ENCODE measurements at regions not wholly inside any gene's neighbourhood (a gene's known extent, or its start where the extent isn't known, plus 50 kb on each side); places are given as distances from the start of the nearest gene placed in this dataset.
A peak's percentile ranks its signal among the peaks of the same experiment; 100 is the strongest.

GRCh38 chr4:149136951-149137620 is 678.6 kb downstream of the IQCM start:
- DNase-seq (ENCODE audit: low read depth in 4 of 4, low spot score in 2 of 4), result no peak

- no peak for DNase-seq (ENCODE audit: low read depth in 4 of 4, low spot score in 2 of 4)
Measured at GRCh38 chr4:149135062-149135461, 680.6 kb downstream of the IQCM start.

GRCh38 chr4:149121023-149121404 is 678.8 kb upstream of the NR3C2 start:
- DNase-seq (ENCODE audit: low read depth in 4 of 4, low spot score in 2 of 4), result no peak

- DNase-seq (ENCODE audit: low read depth in 4 of 4, low spot score in 2 of 4), result no peak
Measured at GRCh38 chr4:149120331-149121022, 678.3 kb upstream of the NR3C2 start.

GRCh38 chr4:149116806-149117205 is 674.6 kb upstream of the NR3C2 start:
- no peak for DNase-seq (ENCODE audit: low read depth in 4 of 4, low spot score in 2 of 4)

- DNase-seq (ENCODE audit: low read depth in 4 of 4, low spot score in 2 of 4), result no peak
Measured at GRCh38 chr4:149113804-149114430, 671.7 kb upstream of the NR3C2 start.

- DNase-seq (ENCODE audit: low read depth in 4 of 4, low spot score in 2 of 4), result no peak
Measured at GRCh38 chr4:149112109-149112508, 669.9 kb upstream of the NR3C2 start.

GRCh38 chr4:149110481-149110880 is 668.3 kb upstream of the NR3C2 start:
- no peak for DNase-seq (ENCODE audit: low read depth in 4 of 4, low spot score in 2 of 4)

GRCh38 chr4:149108626-149109025 is 666.4 kb upstream of the NR3C2 start:
- DNase-seq (ENCODE audit: low read depth in 4 of 4, low spot score in 2 of 4), result no peak

- DNase-seq (ENCODE audit: low read depth in 4 of 4, low spot score in 2 of 4), result no peak
Measured at GRCh38 chr4:149102765-149103164, 660.6 kb upstream of the NR3C2 start.

- DNase-seq (ENCODE audit: low read depth in 4 of 4, low spot score in 2 of 4), result no peak
Measured at GRCh38 chr4:149101649-149102048, 659.4 kb upstream of the NR3C2 start.

- no peak for DNase-seq (ENCODE audit: low read depth in 4 of 4, low spot score in 2 of 4)
Measured at GRCh38 chr4:149095811-149096210, 653.6 kb upstream of the NR3C2 start.

- DNase-seq (ENCODE audit: low read depth in 4 of 4, low spot score in 2 of 4), result no peak
Measured at GRCh38 chr4:149095001-149095400, 652.8 kb upstream of the NR3C2 start.

- no peak for DNase-seq (ENCODE audit: low read depth in 4 of 4, low spot score in 2 of 4)
Measured at GRCh38 chr4:149084144-149084543, 641.9 kb upstream of the NR3C2 start.

- no peak for DNase-seq (ENCODE audit: low read depth in 4 of 4, low spot score in 2 of 4)
Measured at GRCh38 chr4:149077181-149077580, 635.0 kb upstream of the NR3C2 start.

GRCh38 chr4:149076401-149076800 is 634.2 kb upstream of the NR3C2 start:
- no peak for DNase-seq (ENCODE audit: low read depth in 4 of 4, low spot score in 2 of 4)

- no peak for DNase-seq (ENCODE audit: low read depth in 4 of 4, low spot score in 2 of 4)
Measured at GRCh38 chr4:149072384-149072783, 630.2 kb upstream of the NR3C2 start.

- no peak for DNase-seq (ENCODE audit: low read depth in 4 of 4, low spot score in 2 of 4)
Measured at GRCh38 chr4:149065753-149066152, 623.5 kb upstream of the NR3C2 start.

- no peak for DNase-seq (ENCODE audit: low read depth in 4 of 4, low spot score in 2 of 4)
Measured at GRCh38 chr4:149062997-149063396, 620.8 kb upstream of the NR3C2 start.

- DNase-seq (ENCODE audit: low read depth in 4 of 4, low spot score in 2 of 4), result no peak
Measured at GRCh38 chr4:149057594-149057993, 615.4 kb upstream of the NR3C2 start.

- peak in 1 of 4 donors; percentile 19 for DNase-seq (ENCODE audit: low read depth in 4 of 4, low spot score in 2 of 4)
Measured at GRCh38 chr4:149056615-149057014, 614.4 kb upstream of the NR3C2 start.

- DNase-seq (ENCODE audit: low read depth in 4 of 4, low spot score in 2 of 4), result no peak
Measured at GRCh38 chr4:149055624-149056023, 613.4 kb upstream of the NR3C2 start.
